ENCODE measurements at regions not wholly inside any gene's neighbourhood (a gene's known extent, or its start where the extent isn't known, plus 50 kb on each side); places are given as distances from the start of the nearest gene placed in this dataset.

DNA sequence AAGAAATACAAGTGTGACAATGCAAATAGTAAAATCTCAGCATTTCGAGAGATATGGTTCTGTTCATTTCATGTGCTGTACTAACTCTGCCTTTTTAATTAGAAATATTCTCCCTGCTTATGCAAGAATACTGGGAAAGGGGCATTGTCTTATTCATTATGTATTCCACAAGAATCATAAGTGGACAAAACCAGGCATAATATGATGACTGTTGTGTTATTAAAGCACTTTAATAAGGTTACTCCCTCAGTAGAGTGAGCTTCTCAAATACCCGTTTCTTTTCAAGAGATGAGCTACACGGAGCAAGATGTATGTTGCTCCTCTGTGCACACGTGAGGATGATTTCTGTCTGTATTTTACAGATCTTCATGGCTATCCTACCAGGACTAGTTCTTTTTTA is 638.7 kb upstream of the FANCL start:
- TF ChIP-seq, protein P1, sequence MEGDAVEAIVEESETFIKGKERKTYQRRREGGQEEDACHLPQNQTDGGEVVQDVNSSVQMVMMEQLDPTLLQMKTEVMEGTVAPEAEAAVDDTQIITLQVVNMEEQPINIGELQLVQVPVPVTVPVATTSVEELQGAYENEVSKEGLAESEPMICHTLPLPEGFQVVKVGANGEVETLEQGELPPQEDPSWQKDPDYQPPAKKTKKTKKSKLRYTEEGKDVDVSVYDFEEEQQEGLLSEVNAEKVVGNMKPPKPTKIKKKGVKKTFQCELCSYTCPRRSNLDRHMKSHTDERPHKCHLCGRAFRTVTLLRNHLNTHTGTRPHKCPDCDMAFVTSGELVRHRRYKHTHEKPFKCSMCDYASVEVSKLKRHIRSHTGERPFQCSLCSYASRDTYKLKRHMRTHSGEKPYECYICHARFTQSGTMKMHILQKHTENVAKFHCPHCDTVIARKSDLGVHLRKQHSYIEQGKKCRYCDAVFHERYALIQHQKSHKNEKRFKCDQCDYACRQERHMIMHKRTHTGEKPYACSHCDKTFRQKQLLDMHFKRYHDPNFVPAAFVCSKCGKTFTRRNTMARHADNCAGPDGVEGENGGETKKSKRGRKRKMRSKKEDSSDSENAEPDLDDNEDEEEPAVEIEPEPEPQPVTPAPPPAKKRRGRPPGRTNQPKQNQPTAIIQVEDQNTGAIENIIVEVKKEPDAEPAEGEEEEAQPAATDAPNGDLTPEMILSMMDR (IDR thresholded peaks at IDR 0.05): no peak
- no peak for ATAC-seq
- Histone ChIP-seq H3K4me1 (ENCODE audit: low read depth) (no peaks in the 10 kb centered on the region), H3K9me3 (no peaks in the 10 kb centered on the region), H3K36me3 (ENCODE audit: low read depth) (no peaks in the 10 kb centered on the region), H3K4me3 (no peak overlapping the region)
- intact Hi-C loops (cut with DNase I, micrococcal nuclease): no loop called here
- DNase-seq: no peak

DNA sequence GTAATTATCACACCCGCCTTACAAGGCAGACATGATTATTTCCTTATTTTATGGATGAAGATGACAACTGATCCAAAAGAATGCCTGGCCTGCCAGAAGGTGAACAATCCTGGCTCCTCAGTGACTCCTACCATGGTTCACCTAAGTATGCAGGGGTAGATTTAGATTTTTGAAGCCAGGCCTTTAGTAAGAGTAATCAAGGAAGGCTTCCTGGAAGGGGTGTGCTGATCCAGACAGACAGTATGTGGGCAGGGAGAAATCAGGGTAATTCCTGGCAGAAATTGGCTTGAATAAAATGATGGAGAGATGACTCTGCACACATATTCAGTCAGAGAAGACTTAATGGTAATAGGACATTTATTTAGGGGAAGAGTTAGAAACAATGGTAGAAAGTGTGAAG is 637.7 kb upstream of the FANCL start:
- ATAC-seq: no peak
- TF ChIP-seq, protein P1 (IDR thresholded peaks at IDR 0.05): no peak
- Histone ChIP-seq H3K9me3 (no peaks in the 10 kb centered on the region), H3K4me3 (no peak overlapping the region), H3K4me1 (ENCODE audit: low read depth) (no peaks in the 10 kb centered on the region), H3K36me3 (ENCODE audit: low read depth) (no peaks in the 10 kb centered on the region)
- no peak for DNase-seq
- intact Hi-C loops (cut with DNase I, micrococcal nuclease): no loop called here

DNA sequence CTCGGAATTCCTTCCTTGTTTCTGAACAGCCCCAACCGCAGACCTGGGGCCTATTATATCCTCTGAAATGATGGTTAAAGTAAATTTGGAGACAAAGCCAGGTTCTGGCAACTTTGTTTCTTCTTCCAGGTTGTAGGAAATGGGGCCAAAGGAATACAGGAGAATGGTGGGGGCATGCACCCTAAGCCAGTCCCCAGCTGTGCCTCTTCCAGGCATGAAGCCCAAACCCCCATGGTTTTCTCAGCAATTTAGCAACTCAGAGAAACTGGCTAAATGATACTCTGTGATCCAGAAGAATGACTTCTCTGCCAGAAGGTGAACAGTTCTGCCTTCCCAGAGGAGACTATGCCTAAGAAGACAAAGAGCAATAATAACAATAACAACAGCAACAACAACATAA is 635.0 kb upstream of the FANCL start:
- Histone ChIP-seq H3K4me1 (ENCODE audit: low read depth) (no peaks in the 10 kb centered on the region), H3K4me3 (no peak overlapping the region), H3K9me3 (no peaks in the 10 kb centered on the region), H3K36me3 (ENCODE audit: low read depth) (no peaks in the 10 kb centered on the region)
- TF ChIP-seq, protein P1 (IDR thresholded peaks at IDR 0.05): no peak
- DNase-seq (no peak), ATAC-seq (no peak)
- intact Hi-C loops (cut with DNase I, micrococcal nuclease): no loop called here

DNA sequence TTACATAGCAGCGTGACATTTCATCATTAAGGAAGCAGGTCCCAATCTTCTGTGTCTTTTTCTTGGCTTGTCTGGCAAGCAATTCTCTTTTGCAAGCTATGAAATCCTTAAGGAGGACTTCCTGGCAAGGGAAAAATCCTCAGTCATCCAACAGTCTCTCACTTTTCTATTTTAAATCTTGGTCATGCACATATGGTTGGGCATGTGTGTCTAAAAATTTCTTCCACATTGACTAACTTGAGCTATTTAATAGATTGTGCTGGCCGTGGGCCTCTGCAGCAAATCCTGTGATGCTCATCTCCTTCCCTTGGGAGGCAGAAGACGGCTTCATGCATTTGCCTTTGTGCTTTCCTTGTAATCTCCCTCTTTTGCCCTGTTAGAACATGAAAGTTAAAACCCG is 634.3 kb upstream of the FANCL start:
- intact Hi-C loops (cut with DNase I, micrococcal nuclease): no loop called here
- no peak for DNase-seq
- no peak for ATAC-seq
- Histone ChIP-seq H3K36me3 (ENCODE audit: low read depth) (no peaks in the 10 kb centered on the region), H3K9me3 (no peaks in the 10 kb centered on the region), H3K4me3 (no peak overlapping the region), H3K4me1 (ENCODE audit: low read depth) (no peaks in the 10 kb centered on the region)
- TF ChIP-seq, protein P1 (IDR thresholded peaks at IDR 0.05): no peak

DNA sequence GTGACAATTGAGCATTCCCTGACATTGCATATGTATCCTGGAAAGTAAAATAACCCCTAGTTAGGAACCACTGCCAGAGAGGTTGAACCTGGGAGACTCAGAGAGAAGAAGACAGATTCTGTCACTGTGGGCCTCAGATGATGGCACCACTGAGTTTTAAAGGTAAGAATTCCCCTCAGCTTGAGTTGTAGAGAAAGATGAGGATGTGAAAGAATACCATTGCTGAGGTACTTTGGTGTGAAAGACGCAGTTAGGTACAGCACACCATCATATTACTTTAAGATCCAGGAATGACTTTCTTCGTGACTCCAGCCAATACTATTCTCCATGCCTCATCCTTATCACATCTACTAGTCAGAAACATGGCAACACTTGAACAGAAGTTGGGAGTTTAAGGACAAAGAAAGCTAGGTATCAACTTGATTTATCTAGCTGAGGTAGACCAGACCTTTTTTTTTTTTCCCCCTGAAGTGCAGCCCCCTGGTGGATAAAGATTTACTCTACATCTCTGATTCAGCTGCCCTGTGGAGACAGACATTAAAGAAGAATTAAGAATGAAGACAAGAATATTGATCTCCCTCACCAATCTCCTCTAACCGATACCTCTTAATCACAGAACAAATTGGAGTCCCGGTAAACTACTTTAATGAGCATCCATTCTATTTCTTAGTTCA is 630.5 kb upstream of the FANCL start:
- TF ChIP-seq, protein P1 (IDR thresholded peaks at IDR 0.05): no peak
- Histone ChIP-seq H3K36me3 (ENCODE audit: low read depth) (no peaks in the 10 kb centered on the region), H3K4me1 (ENCODE audit: low read depth) (no peaks in the 10 kb centered on the region), H3K9me3 (no peaks in the 10 kb centered on the region), H3K4me3 (no peak overlapping the region)
- no peak for ATAC-seq
- intact Hi-C loops (cut with DNase I, micrococcal nuclease): no loop called here
- no peak for DNase-seq

DNA sequence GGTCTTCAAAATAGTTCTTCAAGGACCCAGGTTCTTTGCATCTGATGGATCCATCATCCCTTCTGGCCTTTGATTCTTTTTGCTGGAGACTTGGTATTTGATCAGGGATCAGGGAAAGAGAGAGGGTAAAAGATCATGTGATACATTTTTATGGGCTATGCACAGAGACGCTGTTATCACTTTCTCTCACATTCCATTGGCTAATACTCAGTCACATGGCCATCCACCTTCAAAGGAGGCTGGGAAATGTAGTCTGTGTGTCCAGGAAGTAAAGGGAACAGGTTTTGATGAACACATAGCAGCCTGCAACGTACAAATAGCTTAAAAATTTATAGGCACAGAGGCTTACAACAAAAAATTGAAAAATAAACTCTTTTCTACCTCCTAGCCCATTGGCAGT is 629.6 kb upstream of the FANCL start:
- ATAC-seq: peak; percentile 44
- no peaks in the 10 kb centered on the region for H3K36me3 ChIP-seq (ENCODE audit: low read depth)
- TF ChIP-seq, protein P1 (IDR thresholded peaks at IDR 0.05): no peak
- H3K4me3 ChIP-seq: no peak overlapping the region
- intact Hi-C loops (cut with DNase I, micrococcal nuclease): no loop called here
- no peaks in the 10 kb centered on the region for H3K4me1 ChIP-seq (ENCODE audit: low read depth)
- DNase-seq: no peak
- no peaks in the 10 kb centered on the region for H3K9me3 ChIP-seq
